GM23338 (cell line): ENCODE measurements at regions not wholly inside any gene's neighbourhood (a gene's known extent, or its start where the extent isn't known, plus 50 kb on each side); places are given as distances from the start of the nearest gene placed in this dataset.

ENCODE experiments used
- ATAC-seq: fragments of 200-7000 bp; cut with Tn5 transposase; 3 replicates; pipeline ENCODE4 v1.9.1; 2020
- DNase-seq: peaks from one replicate; pipeline ENCODE4 v3.0.0-alpha.2; 2015; ENCODE audit warnings: low spot score
- H2AFZ ChIP-seq: fragments of 200-600 bp; sonication (generic); 2 replicates; pipeline ENCODE4 v1.8.0; 2016; ENCODE audit warnings: antibody characterized with exemption, mild to moderate bottlenecking, moderate library complexity
- H3F3A ChIP-seq: fragments of 200-600 bp; sonication (generic); replicated peaks from 2 replicates; pipeline ENCODE4 v1.8.0; 2017; ENCODE audit warnings: antibody characterized with exemption, mixed run types, low read depth
- H3K27ac ChIP-seq: fragments of 200-600 bp; sonication (generic); 2 replicates; pipeline ENCODE4 v1.6.1; 2016; ENCODE audit warnings: low read depth
- H3K27me3 ChIP-seq: fragments of 200-600 bp; sonication (generic); 2 replicates; pipeline ENCODE4 v1.8.0; 2016; ENCODE audit warnings: mild to moderate bottlenecking, mixed run types, moderate library complexity; ENCODE audit not compliant: insufficient read depth
- H3K36me3 ChIP-seq: fragments of 200-600 bp; sonication (generic); 2 replicates; pipeline ENCODE4 v1.8.0; 2016; ENCODE audit warnings: mild to moderate bottlenecking; ENCODE audit not compliant: insufficient read depth
- H3K4me1 ChIP-seq: fragments of 200-600 bp; sonication (generic); 2 replicates; pipeline ENCODE4 v1.8.0; 2016; ENCODE audit warnings: mild to moderate bottlenecking, moderate library complexity; ENCODE audit not compliant: insufficient read depth
- H3K4me2 ChIP-seq: fragments of 200-600 bp; sonication (generic); 2 replicates; pipeline ENCODE4 v1.7.1; 2017; ENCODE audit warnings: mixed run types
- H3K4me3 ChIP-seq: fragments of 200-600 bp; sonication (generic); 2 replicates; pipeline ENCODE4 v1.6.1; 2016; ENCODE audit warnings: mixed run types
- H3K79me2 ChIP-seq: fragments of 200-600 bp; sonication (generic); replicated peaks from 2 replicates; pipeline ENCODE4 v1.8.0; 2017; ENCODE audit warnings: mild to moderate bottlenecking; ENCODE audit not compliant: insufficient read depth
- H3K9me2 ChIP-seq: fragments of 200-600 bp; sonication (generic); 2 replicates; pipeline ENCODE4 v1.8.0; 2017; ENCODE audit not compliant: insufficient read depth
- H4K20me1 ChIP-seq: fragments of 200-600 bp; sonication (generic); replicated peaks from 2 replicates; pipeline ENCODE4 v1.8.0; 2017; ENCODE audit warnings: mild to moderate bottlenecking; ENCODE audit not compliant: insufficient read depth
- H3K27ac Mint-ChIP-seq: 2 replicates; pipeline ENCODE4 v1.8.0; 2020; ENCODE audit warnings: inconsistent platforms, mild to moderate bottlenecking, moderate library complexity, mixed read lengths
- H3K27me3 Mint-ChIP-seq: 3 replicates; pipeline ENCODE4 v1.8.0; 2022; ENCODE audit warnings: low read depth, mild to moderate bottlenecking, moderate library complexity, mixed read lengths, inconsistent platforms; ENCODE audit not compliant: insufficient read depth, poor library complexity
- H3K36me3 Mint-ChIP-seq: 3 replicates; pipeline ENCODE4 v1.8.0; 2021; ENCODE audit warnings: low read depth, mild to moderate bottlenecking, inconsistent platforms, moderate library complexity, mixed read lengths
- H3K4me1 Mint-ChIP-seq: 3 replicates; pipeline ENCODE4 v1.8.0; 2020; ENCODE audit warnings: mild to moderate bottlenecking, inconsistent platforms, mixed read lengths
- H3K4me3 Mint-ChIP-seq: 3 replicates; pipeline ENCODE4 v1.8.0; 2021; ENCODE audit warnings: moderate library complexity, mild to moderate bottlenecking, inconsistent platforms, mixed read lengths
- H3K9me3 Mint-ChIP-seq: 3 replicates; pipeline ENCODE4 v1.8.0; 2020; ENCODE audit warnings: moderate library complexity, mild to moderate bottlenecking, inconsistent platforms, mixed read lengths
- CREB1 ChIP-seq: fragments of 250-450 bp; sonication (Bioruptor Pico); IDR thresholded peaks from 2 replicates; pipeline ENCODE4 v1.5.0; 2020; ENCODE audit warnings: low read depth, mild to moderate bottlenecking, moderate library complexity
- CTCF ChIP-seq, 2 experiments: fragments of 200-600 bp in 1 of 2; sonication (generic) in 1 of 2; conservative IDR thresholded peaks; 2 replicates each; pipeline versions ENCODE4 v1.5.1 to v1.6.1; 2016 to 2017; ENCODE audit warnings: antibody characterized with exemption in 2 of 2, low read depth in 2 of 2, mild to moderate bottlenecking in 2 of 2, moderate library complexity in 1 of 2
- EZH2 ChIP-seq: fragments of 200-600 bp; sonication (generic); IDR thresholded peaks from one replicate; pipeline ENCODE4 v1.8.0; 2017; ENCODE audit warnings: antibody characterized with exemption, mild to moderate bottlenecking, low read depth; ENCODE audit not compliant: unreplicated experiment
- EZH2phosphoT487 ChIP-seq: fragments of 200-600 bp; sonication (generic); IDR thresholded peaks from one replicate; pipeline ENCODE4 v1.8.1; 2018; ENCODE audit warnings: antibody characterized with exemption; ENCODE audit not compliant: unreplicated experiment
- JUNB ChIP-seq: IDR thresholded peaks from one replicate; pipeline ENCODE4 v1.6.1; 2016; ENCODE audit warnings: antibody characterized with exemption; ENCODE audit not compliant: unreplicated experiment
- NANOG ChIP-seq: IDR thresholded peaks from 2 replicates; pipeline ENCODE4 v1.6.1; 2016; ENCODE audit warnings: antibody characterized with exemption, borderline replicate concordance
- POLR2AphosphoS5 ChIP-seq: IDR thresholded peaks from 2 replicates; pipeline ENCODE4 v1.6.1; 2016; ENCODE audit warnings: antibody characterized with exemption, low read depth
- REST ChIP-seq: IDR thresholded peaks from one replicate; pipeline ENCODE4 v1.6.1; 2018; ENCODE audit warnings: antibody characterized with exemption; ENCODE audit not compliant: unreplicated experiment
- ZNF114 ChIP-seq: fragments of 250-450 bp; sonication (Bioruptor Pico); IDR thresholded peaks from 2 replicates; pipeline ENCODE4 v1.5.0; 2020; ENCODE audit warnings: mild to moderate bottlenecking, moderate library complexity
- ZNF331 ChIP-seq: fragments of 250-450 bp; sonication (Bioruptor Pico); IDR thresholded peaks from 2 replicates; pipeline ENCODE4 v1.5.0; 2020; ENCODE audit warnings: low read depth, mild to moderate bottlenecking, moderate library complexity
- ZNF462 ChIP-seq: fragments of 250-450 bp; sonication (Bioruptor Pico); IDR thresholded peaks from 2 replicates; pipeline ENCODE4 v1.5.0; 2020; ENCODE audit warnings: mild to moderate bottlenecking, moderate library complexity

GRCh38 chr18:68429841-68430240 lies 285.1 kb downstream of the TMX3 start (continued):
- TF ChIP-seq CTCF (conservative IDR thresholded peaks at IDR 0.05; ENCODE audit: low read depth in 2 of 2) (no peak), REST (no peak)

GRCh38 chr18:68429111-68429510 lies 285.8 kb downstream of the TMX3 start:
- H3K27ac Mint-ChIP-seq: no peak overlapping the region
- H3K4me2 ChIP-seq: no peak overlapping the region
- no peak overlapping the region for H2AFZ ChIP-seq
- no peak overlapping the region for H3K27ac ChIP-seq
- ATAC-seq: no peak
- no peak overlapping the region for H3K4me3 ChIP-seq
- DNase-seq: no peak
- H3K9me3 Mint-ChIP-seq: no peaks in the 10 kb centered on the region
- no peaks in the 10 kb centered on the region for H3F3A ChIP-seq
- H3K4me3 Mint-ChIP-seq: no peak overlapping the region
- no peaks in the 10 kb centered on the region for H3K9me2 ChIP-seq
- H3K4me1 Mint-ChIP-seq: no peaks in the 10 kb centered on the region
- no peaks in the 10 kb centered on the region for H4K20me1 ChIP-seq
- H3K36me3 Mint-ChIP-seq: no peaks in the 10 kb centered on the region
- H3K4me1 ChIP-seq: no peaks in the 10 kb centered on the region
- no peaks in the 10 kb centered on the region for H3K27me3 Mint-ChIP-seq
- H3K36me3 ChIP-seq: no peaks in the 10 kb centered on the region
- no peaks in the 10 kb centered on the region for H3K27me3 ChIP-seq
- H3K79me2 ChIP-seq: no peaks in the 10 kb centered on the region
- no peak for TF ChIP-seq ZNF331 (CRISPR knock-in tag)
- TF ChIP-seq ZNF114 (CRISPR knock-in tag): no peak
- TF ChIP-seq REST: no peak
- TF ChIP-seq NANOG: no peak
- TF ChIP-seq ZNF462 (CRISPR knock-in tag): no peak
- no peak for TF ChIP-seq POLR2AphosphoS5
- TF ChIP-seq EZH2phosphoT487: no peak
- TF ChIP-seq JUNB: no peak
- TF ChIP-seq CREB1 (CRISPR knock-in tag): no peak
- TF ChIP-seq EZH2: no peak
